Left forelimb (tissue), 1 donor: ENCODE measurements at regions not wholly inside any gene's neighbourhood (a gene's known extent, or its start where the extent isn't known, plus 50 kb on each side); places are given as distances from the start of the nearest gene placed in this dataset.
"Not testable (repeated sequence)": the region's sequence is repeated elsewhere in the genome, so short reads cannot be mapped to it uniquely, and the experiment has no call there.

ENCODE experiments used
- DNase-seq: peaks from one replicate; pipeline ENCODE4 v3.0.0-alpha.2; 2018; ENCODE audit warnings: low spot score

DNA sequence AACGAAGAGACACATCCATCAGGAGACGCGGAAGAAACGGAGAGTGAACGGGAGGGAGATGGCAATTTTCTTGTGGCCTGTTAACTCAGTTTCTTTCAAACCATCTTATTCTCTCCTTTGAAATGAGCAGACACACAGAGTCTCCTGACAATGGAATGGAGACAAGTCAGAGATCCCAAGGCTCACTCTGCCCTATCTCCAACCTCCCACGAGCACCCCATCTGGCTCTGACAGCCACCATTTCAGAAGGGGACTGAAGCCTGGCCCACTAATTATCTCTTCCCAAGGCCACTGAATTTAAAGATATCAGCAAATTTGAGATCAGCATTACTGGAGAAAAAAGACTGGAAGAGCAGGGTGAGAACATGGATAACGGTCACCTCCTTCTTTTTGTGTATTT, 215.6 kb downstream of the DHX15 start:
- DNase-seq, result no peak

DNA sequence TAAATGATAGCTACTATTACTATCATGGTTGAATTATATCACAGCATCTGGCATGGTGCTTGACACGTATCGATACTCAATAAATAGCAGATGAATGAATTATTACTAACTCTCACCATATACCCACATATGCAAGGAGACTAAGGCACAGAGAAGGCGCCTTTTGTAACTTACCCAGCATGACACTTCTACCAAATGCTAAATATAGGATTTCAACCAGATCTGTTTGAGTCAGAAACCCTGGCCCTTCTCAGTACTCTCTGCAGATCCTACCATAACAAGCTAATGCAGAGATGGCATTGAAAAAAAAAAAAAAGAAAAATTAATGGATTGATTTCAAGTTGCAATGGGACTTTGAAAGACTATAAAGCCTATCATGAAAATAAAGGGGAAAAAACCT, 219.5 kb downstream of the DHX15 start:
- no peak for DNase-seq

DNA sequence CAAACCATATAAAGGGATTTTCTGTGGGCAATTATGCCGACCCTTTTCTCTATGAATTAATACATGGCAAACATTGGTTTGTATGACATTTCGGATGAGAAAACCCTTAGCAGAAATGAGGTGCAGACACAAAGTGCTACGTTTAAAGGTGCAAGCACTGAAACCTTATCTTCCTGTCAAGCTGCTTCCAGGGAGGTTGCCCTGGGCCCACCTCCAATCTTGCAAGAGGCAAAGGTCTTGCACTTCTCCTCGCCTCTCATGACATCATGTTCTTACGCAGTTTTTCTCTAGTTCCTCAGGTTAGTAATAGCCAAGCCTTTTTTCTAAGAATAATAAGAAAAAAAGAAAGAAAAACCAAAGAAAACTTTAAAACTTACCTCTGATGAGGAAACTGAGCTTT, 220.1 kb downstream of the DHX15 start:
- no peak for DNase-seq

DNA sequence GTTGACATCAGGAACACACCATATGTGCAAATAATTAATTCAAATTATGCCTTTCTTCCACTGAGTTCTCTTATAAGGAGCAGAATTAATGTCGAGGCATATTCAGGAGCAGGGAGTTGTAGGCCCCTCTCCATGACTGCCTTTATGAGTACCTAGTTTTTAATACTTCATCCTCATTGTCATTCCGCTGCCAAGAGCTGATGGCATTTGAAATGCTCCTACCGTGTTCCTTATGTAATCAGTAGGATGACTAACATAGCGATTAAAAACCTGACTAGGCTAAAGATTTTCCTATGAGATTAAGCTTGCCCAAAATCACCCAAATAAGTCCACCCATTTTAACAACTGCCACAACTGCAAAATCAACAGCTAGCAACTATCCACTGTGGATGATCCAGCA, 220.6 kb downstream of the DHX15 start:
- DNase-seq, result no peak

DNA sequence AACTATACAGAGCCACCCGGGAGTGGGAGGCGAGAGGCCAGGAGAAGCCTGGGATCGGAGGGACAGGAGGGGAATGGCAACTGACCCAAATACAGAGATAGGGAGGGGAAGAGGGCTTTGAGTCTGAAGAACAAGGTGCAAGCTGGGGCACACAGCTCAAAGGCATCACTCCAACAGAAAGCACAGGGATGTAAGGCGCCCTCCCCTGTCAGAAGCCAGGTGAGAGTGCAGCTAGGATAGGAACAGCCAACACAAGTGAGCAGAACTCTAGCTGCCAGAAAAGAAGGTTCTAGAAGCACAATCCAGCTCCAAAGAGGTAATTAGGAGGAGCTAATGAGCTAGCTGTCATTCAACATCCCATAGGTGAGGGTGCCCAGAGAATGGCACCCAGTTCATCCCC, 232.2 kb downstream of the DHX15 start:
- no peak for DNase-seq

DNA sequence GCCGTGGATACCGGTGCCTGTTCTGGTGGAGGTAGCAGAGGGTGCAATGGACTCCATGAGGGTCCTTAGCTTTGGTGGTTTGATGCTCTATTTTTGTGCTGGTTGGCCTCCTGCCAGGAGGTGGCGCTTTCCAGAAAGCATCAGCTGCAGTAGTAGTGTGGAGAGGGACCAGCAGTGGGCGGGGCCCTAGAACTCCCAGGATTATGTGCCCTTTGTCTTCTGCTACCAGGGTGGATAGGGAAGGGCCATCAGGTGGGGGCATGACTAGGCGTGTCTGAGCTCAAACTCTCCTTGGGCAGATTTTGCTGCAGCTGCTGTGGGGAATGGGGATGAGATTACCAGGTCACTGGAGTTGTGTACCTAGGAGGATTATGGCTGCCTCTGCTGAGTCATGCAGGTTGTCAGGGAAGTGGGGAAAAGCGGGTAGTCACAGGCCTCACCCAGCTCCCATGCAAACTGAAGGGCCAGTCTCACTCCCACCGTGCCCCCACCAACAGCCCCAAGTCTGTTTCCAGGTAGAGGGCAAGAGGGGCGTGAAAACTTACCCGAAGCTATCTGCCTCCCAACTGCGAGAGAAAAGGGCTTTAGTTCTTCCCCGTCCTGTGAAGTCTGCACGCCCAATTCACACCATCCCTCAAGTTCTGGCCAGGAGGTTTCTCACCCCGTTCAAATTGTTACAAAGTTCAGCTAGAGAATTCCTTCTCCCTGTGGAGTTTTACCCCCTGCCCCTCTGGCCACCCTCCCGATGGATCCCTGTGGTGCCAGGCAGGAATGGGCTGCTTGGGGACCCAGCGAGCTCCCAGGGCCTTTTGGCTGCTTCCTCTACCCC, 235.0 kb downstream of the DHX15 start:
- not testable (repeated sequence) for DNase-seq

DNA sequence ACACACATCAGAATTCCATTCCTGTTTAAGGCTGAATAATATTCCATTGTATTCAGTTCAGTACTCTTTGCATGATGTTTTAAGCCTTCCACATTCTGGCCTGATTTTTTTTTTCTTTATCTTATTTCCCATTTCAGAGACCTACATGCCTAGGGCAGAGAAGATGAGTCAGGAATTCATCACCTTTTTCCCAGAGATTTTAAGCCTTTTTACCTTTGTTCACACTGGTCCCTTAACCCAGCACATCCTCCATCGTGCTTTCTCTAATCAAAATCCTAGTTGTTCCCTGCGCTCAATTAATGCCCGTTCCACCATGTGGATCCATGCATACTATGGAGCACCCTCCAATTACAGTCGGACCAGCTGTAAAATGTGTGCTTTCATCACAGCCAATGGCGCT, 245.1 kb downstream of the DHX15 start:
- DNase-seq, result no peak

DNA sequence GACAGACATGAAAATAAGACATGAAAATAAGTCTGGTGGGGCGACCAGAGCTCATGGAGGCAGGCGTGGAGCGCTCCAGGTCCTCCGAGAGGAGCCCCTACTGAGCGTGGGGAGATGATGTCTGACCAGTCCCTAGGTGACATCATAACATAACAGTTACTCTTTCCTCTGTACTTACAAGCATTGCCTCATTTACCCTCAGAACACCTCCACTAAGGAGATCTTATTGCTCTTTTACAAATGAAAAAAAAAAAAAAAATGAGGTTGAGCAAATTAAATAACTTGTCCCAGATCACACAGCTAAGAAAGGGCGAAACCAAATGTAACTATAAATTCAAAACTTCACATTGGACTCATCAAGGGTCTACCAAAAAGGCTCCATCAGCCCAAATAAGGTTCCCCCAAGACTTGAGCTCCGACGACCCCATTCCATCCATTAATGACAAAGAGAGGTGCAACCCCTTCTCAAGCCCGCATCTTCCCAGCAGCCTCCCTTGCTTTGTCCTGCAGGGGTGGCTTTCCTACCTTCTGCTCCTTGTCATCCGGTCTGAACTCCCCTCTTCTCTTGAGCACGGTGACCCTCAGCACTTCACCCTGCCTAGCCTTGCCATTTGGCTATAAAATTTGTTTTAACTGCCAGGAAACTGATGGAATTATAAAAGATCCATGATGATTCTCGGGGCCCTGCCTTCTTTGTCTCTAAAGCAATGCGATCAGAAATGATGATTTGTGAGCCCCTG, 246.7 kb downstream of the DHX15 start:
- DNase-seq, result no peak

DNA sequence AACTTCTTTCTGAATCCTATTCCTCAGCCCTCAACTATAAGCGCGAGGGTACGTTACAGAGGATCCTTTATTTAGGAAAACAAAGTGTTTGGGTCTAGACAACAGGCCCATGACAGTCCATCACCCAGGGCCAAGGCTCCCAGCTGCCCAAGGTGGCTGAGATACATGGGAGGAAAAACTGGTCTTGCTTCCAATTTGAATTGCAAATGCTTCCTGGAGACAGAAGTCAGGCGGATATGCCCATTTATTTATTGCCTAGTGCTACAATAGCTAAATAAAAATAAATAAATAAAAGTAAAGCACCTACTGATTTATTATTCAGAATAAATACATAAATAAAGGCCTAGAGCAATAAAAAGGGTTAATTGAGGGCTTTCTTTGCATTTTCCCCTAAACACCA, 248.7 kb downstream of the DHX15 start:
- DNase-seq, result no peak

DNA sequence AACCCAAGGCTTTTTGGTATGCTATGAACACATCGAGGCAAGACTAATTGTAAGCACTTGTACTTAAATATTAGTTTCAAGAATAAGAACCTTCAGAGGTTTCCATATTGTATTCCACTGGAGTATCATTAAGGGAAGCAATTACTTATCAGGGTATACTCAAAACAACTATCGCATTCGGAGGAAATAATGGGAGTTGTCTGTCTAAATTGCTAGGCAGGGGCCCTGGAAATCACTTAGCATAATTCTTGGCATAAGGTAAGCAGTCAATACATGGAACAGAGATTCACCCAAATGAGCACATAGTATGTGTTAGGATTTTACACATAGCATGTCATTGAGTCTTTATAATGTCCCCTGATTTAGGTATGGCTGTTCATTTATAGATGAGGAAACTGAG, 249.4 kb downstream of the DHX15 start:
- DNase-seq, result no peak

DNA sequence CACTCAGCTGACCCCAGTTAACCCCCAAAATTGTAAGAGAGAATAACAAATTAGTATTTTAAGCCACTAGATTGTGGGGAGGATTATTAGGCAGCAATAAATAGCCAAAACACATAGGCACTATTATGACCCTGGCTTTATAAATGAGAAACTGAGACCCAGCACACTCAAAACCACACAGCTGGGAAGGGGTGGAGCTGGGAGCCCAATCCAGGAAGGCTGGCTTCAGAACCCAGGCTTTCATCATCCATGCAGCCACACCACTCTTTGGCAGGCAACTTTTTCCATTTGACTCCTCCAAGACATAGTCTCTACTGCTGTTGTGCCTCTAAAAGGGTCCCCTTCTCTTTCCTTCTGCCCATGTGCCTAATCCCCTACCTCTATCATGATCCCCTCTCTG, 253.8 kb downstream of the DHX15 start:
- no peak for DNase-seq

DNA sequence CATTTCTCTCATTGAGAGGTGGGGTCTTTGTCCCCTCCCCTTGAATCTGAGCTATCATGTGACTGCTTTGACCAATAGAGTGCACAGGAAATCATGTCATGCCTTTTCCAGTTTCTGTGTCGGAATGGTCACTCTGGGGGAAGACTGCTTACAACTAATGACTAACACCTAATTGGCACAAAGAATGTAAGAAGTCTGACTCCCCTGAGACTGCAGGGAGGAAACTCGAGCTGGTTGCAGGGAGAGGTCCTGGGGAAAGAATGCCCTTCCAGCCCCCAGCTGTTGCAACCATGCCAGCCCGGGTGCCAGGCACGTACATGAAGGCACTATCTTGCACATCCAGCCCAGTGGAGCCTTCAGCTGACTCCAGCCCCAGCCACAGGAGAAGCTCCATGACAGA, 254.2 kb downstream of the DHX15 start:
- DNase-seq, result no peak

DNA sequence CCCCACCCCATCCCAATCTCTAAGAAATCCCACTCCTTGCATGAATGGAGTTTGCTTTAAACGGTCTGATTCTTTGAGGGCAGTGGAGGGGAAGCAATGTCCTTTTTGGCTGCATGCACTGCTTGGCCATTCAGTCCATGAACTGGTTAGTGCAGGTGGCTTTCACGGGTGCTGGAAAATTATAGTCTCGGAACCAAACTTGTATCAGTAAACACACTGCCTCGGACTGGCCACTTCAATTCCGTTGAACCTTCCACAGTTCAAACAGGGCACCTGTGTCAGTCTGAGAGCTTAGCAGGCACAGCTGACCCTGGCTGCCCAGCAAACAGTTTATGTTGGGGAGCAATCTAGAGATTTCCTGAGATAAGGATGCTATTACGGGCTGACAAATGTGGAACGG, 255.6 kb downstream of the DHX15 start:
- DNase-seq, result no peak

DNA sequence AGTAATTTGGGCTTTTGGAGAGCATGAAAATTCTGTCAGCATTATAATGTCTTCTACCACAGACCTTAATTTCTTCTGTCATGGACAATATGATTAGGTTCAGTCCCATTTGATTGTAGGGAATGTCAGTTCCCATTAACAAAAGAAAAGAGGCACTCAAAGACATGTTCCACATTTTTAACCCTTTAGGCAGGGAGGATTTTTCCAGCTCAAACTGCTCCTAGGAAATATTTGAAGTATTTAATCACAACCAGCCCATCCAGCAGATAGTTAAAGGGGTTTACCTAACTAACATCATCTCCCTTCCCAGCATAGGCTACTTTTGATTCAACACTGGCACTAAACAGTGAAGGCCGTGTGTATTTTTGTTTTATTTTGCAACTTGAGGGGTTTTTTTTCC, 256.0 kb downstream of the DHX15 start:
- DNase-seq, result no peak

DNA sequence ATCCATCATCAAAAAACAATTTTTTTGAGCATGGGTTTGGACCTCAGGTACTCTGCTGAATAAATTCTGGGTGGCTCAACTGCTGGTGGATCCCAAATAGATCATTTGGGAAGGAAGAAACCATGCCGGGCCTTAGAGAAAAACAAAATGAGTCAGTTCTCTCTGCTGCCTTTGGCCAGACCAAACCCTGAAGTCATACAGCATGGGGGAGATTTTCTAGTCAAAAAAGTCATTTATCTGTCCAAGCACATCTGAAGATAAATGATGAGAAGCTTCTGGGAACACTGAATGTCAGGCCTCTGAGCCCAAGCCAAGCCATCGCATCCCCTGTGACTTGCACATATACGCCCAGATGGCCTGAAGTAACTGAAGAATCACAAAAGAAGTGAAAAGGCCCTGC, 261.4 kb downstream of the DHX15 start:
- DNase-seq, result no peak

DNA sequence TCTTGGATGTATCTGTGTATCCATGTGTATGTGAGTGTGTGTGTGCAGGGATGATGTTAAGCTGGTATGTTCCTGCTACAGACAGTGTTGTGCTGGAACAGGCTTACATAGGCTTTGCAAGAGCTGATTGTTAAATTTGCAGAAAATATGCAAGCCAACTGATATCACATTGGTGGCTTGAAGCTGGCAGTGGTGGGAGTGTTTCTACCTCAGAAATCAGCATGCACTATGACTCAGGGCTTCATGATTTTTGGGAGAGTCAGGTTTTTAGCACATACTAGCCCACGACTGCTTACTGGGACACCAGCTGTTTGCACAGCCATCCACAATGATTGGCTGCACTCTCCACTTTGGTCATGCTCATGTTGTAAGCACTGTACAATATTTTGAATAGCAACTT, 261.8 kb downstream of the DHX15 start:
- no peak for DNase-seq

DNA sequence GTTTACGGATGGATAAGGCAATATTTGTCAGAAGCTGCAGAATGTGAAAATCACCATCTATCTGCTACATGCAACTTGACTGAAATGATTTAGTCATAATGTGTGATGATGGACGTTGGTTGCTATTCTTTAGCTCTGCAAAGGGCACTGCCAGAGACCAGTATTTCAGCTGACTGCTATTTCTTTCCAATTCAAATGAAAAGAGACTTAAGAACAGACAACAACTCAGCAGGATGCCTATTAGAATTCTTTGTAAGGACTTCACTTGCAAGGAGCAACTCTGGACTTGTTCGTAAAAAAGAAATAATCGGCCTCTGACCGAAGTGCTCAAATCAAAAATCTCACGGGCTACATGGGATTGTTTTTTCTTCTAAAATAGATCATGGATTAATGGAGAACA, 262.7 kb downstream of the DHX15 start:
- DNase-seq, result no peak

DNA sequence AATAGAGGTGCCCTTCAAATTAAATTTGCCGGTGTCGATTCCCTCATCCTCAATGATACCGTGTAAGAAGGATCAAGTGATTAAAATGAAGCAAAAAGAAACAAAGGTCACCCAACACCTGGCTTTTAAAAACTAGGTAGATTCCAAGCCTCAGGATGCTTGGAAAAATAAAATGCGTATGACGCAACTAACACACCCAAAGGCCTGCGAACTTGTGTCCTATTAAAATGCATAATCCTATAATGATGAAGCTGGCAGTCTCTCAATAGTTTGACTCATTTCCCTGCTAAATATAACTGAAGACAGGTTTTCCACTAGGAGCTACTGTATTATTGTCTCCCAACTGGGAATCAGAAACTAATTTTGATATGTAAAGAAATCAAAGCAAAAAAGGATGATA, 263.2 kb downstream of the DHX15 start:
- DNase-seq, result no peak

DNA sequence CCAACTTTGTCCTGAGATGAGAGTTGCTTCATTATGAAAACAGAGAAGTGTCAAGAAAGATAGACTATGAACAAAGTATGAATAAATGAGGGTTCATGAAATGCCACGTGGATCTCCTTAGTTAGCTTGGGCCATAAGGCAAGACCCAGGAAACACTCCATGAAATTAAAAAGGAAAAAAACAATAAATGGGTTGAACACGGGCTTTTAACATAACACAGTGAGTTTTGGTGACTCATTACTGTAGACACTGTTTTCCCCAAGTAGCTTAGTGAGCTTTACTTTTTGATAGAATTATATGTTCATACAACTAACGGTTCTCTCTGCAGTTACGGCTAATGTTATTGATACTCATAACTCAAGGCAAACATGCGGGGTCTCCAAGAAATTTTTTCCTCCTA, 265.0 kb downstream of the DHX15 start:
- no peak for DNase-seq

DNA sequence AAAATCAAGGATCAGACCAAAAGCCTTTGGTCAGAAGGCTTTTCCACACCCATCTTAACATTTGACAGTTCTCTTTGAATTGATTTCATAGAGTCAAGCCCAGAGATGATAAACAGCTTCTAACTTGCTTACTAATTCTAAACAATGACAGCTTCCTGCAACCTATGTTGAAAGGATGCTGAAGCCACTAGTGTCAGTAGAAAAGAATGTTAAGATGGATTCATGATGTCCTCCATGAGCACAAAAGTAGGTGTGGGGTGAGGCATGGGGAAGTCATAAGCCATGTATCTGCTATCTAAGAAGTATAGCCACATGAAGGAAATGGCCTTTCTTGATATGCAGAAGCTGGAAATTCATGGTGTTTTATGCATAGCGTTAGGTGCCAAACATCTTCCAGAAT, 269.3 kb downstream of the DHX15 start:
- no peak for DNase-seq

DNA sequence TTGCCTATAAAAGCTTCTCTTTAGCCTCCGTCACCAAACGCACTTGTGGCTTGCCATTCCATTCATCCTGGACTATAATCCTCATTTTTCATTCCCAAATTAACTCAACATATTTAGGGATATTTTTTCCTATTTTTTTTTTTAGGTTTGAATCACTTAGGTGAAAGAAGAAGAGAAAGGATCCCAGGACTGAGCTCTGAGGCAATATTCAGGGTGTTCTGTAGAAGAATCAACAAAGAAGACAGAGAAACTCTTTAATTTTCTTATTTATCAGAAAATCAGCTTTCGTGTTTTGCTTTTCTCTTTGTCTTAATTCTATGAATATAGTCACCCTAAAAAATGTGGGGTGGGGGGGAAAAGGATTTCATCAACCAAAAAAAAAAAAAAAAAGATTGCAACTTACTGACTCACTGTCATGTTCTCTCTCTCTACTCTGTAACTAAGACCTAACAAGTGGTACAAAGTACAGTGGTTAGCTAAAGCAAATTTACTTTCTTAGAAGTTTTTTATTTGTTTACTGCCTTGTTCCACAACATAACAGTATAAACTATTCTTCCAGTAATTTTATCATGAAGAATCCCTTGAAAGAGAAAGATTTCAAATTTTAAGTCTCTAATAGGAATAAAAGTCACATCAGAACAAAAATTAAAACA, 272.0 kb downstream of the DHX15 start:
- no peak for DNase-seq

DNA sequence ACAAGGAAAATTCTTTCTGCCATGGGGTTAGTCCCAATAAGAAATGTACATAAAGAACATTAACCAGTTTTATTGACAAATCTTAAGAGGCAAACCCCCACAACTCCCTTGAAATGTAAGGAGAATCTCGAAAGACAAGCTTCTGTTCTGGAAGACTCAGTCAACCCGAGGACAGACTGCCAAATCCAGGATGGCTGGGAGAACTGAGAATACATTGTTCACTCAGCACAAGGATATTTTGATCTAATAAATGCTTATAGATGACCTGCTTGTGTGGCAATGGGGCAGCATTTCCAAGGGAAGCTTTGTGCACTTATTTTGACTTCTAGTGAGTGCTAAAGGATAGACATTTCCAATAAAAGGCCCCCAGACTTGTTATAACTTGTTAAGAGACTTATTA, 280.4 kb downstream of the DHX15 start:
- no peak for DNase-seq

DNA sequence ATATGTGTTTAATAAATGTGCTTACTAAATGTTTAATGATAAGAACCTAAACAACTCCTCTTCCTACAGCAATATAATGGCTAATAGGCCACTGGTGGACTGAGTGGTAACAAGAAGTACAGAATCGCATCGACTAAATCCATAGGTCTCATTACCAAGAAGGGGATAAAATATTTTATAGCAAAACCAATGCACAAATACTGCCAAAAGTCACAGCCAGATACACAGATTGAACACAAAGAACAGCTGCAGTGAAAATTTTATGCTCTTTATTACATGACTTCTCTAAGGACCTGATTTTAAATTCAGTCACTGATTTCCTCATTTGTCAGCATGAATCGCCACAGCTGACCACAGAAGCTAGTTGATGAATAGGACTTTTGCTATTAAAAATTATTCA, 285.4 kb downstream of the DHX15 start:
- no peak for DNase-seq
